ENCODE measurements at regions not wholly inside any gene's neighbourhood (a gene's known extent, or its start where the extent isn't known, plus 50 kb on each side); places are given as distances from the start of the nearest gene placed in this dataset.

DNA sequence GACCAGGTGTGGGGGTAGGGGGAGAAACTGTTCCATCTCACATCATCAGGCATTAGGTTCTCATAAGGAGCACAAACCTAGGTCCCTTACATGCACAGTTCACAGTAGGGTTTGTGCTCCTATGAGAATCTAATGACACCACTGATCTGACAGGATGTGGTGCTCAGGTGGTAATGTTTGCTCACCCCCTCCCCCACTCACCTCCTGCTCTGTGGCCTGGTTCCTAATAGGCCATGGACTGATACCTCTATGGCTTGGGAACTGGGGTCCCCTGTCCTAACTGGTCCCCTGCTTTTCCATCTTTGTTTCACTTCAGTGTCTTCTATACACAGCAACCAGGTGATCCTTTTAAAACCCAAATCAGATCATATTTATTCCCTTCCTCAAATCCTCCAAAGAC, 267.8 kb downstream of the TNS1 start:
- TF ChIP-seq, protein P1, sequence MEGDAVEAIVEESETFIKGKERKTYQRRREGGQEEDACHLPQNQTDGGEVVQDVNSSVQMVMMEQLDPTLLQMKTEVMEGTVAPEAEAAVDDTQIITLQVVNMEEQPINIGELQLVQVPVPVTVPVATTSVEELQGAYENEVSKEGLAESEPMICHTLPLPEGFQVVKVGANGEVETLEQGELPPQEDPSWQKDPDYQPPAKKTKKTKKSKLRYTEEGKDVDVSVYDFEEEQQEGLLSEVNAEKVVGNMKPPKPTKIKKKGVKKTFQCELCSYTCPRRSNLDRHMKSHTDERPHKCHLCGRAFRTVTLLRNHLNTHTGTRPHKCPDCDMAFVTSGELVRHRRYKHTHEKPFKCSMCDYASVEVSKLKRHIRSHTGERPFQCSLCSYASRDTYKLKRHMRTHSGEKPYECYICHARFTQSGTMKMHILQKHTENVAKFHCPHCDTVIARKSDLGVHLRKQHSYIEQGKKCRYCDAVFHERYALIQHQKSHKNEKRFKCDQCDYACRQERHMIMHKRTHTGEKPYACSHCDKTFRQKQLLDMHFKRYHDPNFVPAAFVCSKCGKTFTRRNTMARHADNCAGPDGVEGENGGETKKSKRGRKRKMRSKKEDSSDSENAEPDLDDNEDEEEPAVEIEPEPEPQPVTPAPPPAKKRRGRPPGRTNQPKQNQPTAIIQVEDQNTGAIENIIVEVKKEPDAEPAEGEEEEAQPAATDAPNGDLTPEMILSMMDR (IDR thresholded peaks at IDR 0.05), result no peak
- TF ChIP-seq POLR2A (IDR thresholded peaks at IDR 0.05), result no peak

Measured in uterus (tissue), 2 donors.